ENCODE measurements at regions not wholly inside any gene's neighbourhood (a gene's known extent, or its start where the extent isn't known, plus 50 kb on each side); places are given as distances from the start of the nearest gene placed in this dataset.

- Histone ChIP-seq H3K9me3 (ENCODE audit: low read length) (no peaks in the 10 kb centered on the region), H3K4me1 (ENCODE audit: insufficient read depth, low read length, poor library complexity, severe bottlenecking) (no peaks in the 10 kb centered on the region), H3K9me2 (ENCODE audit: insufficient read depth, low read length) (no peaks in the 10 kb centered on the region), H3K4me2 (ENCODE audit: low read length) (no peak overlapping the region), H2AFZ (ENCODE audit: low read length) (no peak overlapping the region), H3K79me2 (ENCODE audit: insufficient read depth, low read depth, low read length) (no peaks in the 10 kb centered on the region), H3K36me3 (ENCODE audit: insufficient read depth, low read length) (no peaks in the 10 kb centered on the region), H3K4me3 (ENCODE audit: low read depth, low read length, poor library complexity, severe bottlenecking) (no peak overlapping the region), H3K27ac (ENCODE audit: low read depth, low read length, poor library complexity, severe bottlenecking) (no peak overlapping the region), H4K20me1 (ENCODE audit: insufficient read depth, low read length) (no peaks in the 10 kb centered on the region)
- no peak for DNase-seq (ENCODE audit: low spot score)
- intact Hi-C loops (cut with micrococcal nuclease; ENCODE audit: unreplicated experiment) = no loop called here
- no TSS peak for BruUV-seq (replicated peaks)
- TF ChIP-seq EZH2phosphoT487 (IDR thresholded peaks at IDR 0.05; ENCODE audit: borderline replicate concordance, low read depth, low read length) (no peak), CTCF (conservative IDR thresholded peaks at IDR 0.05; ENCODE audit: low read length) (no peak)
- POLR2A ChIA-PET = interaction anchor here (0.6 kb wide), 1 partner anchor 32 kb away, joined by 4 read pairs; no protein-coding TSS in a partner anchor
- CTCF ChIA-PET (ENCODE audit: unreplicated experiment) = no interaction called here
Measured at GRCh38 chr4:43816116-43816515, 632.5 kb downstream of the KCTD8 start.

- H3K36me3 ChIP-seq (ENCODE audit: insufficient read depth, low read length) = no peaks in the 10 kb centered on the region
- no peaks in the 10 kb centered on the region for H3K9me3 ChIP-seq (ENCODE audit: low read length)
- BruUV-seq (replicated peaks) = no TSS peak
- no peak overlapping the region for H3K27ac ChIP-seq (ENCODE audit: low read depth, low read length, poor library complexity, severe bottlenecking)
- no peak overlapping the region for H2AFZ ChIP-seq (ENCODE audit: low read length)
- H3K9me2 ChIP-seq (ENCODE audit: insufficient read depth, low read length) = 0 out of 2 replicates have a peak, but pooled peaks cover 4% of the 10 kb centered on the region
- H3K4me2 ChIP-seq (ENCODE audit: low read length) = no peak overlapping the region
- no peak for DNase-seq (ENCODE audit: low spot score)
- intact Hi-C loops (cut with micrococcal nuclease; ENCODE audit: unreplicated experiment) = no loop called here
- no peaks in the 10 kb centered on the region for H3K4me1 ChIP-seq (ENCODE audit: insufficient read depth, low read length, poor library complexity, severe bottlenecking)
- CTCF ChIA-PET (ENCODE audit: unreplicated experiment) = no interaction called here
- H3K4me3 ChIP-seq (ENCODE audit: low read depth, low read length, poor library complexity, severe bottlenecking) = no peak overlapping the region
- H4K20me1 ChIP-seq (ENCODE audit: insufficient read depth, low read length) = no peaks in the 10 kb centered on the region
- H3K79me2 ChIP-seq (ENCODE audit: insufficient read depth, low read depth, low read length) = no peaks in the 10 kb centered on the region
- TF ChIP-seq EZH2phosphoT487 (IDR thresholded peaks at IDR 0.05; ENCODE audit: borderline replicate concordance, low read depth, low read length) (no peak), CTCF (conservative IDR thresholded peaks at IDR 0.05; ENCODE audit: low read length) (no peak)
- POLR2A ChIA-PET = interaction anchor here (0.6 kb wide), 1 partner anchor 30 kb away, joined by 3 read pairs; no protein-coding TSS in a partner anchor
Measured at GRCh38 chr4:43822621-43823020, 626.0 kb downstream of the KCTD8 start.

- no peak for DNase-seq (ENCODE audit: low spot score)
- Histone ChIP-seq H3K4me2 (ENCODE audit: low read length) (no peak overlapping the region), H3K4me1 (ENCODE audit: insufficient read depth, low read length, poor library complexity, severe bottlenecking) (no peaks in the 10 kb centered on the region), H3K4me3 (ENCODE audit: low read depth, low read length, poor library complexity, severe bottlenecking) (no peak overlapping the region), H3K79me2 (ENCODE audit: insufficient read depth, low read depth, low read length) (no peaks in the 10 kb centered on the region), H2AFZ (ENCODE audit: low read length) (no peak overlapping the region), H3K9me3 (ENCODE audit: low read length) (no peaks in the 10 kb centered on the region), H3K9me2 (ENCODE audit: insufficient read depth, low read length) (no peaks in the 10 kb centered on the region), H3K36me3 (ENCODE audit: insufficient read depth, low read length) (no peaks in the 10 kb centered on the region), H4K20me1 (ENCODE audit: insufficient read depth, low read length) (no peaks in the 10 kb centered on the region), H3K27ac (ENCODE audit: low read depth, low read length, poor library complexity, severe bottlenecking) (no peak overlapping the region)
- ChIA-PET POLR2A (interaction anchor here (0.8 kb wide), 1 partner anchor 11 kb away, joined by 3 read pairs; no protein-coding TSS in a partner anchor), CTCF (ENCODE audit: unreplicated experiment) (no interaction called here)
- TF ChIP-seq EZH2phosphoT487 (IDR thresholded peaks at IDR 0.05; ENCODE audit: borderline replicate concordance, low read depth, low read length) (no peak), CTCF (conservative IDR thresholded peaks at IDR 0.05; ENCODE audit: low read length) (no peak)
- intact Hi-C loops (cut with micrococcal nuclease; ENCODE audit: unreplicated experiment) = no loop called here
- no TSS peak for BruUV-seq (replicated peaks)
Measured at GRCh38 chr4:43835869-43836268, 612.7 kb downstream of the KCTD8 start.
